ENCODE measurements at regions not wholly inside any gene's neighbourhood (a gene's known extent, or its start where the extent isn't known, plus 50 kb on each side); places are given as distances from the start of the nearest gene placed in this dataset.

DNA sequence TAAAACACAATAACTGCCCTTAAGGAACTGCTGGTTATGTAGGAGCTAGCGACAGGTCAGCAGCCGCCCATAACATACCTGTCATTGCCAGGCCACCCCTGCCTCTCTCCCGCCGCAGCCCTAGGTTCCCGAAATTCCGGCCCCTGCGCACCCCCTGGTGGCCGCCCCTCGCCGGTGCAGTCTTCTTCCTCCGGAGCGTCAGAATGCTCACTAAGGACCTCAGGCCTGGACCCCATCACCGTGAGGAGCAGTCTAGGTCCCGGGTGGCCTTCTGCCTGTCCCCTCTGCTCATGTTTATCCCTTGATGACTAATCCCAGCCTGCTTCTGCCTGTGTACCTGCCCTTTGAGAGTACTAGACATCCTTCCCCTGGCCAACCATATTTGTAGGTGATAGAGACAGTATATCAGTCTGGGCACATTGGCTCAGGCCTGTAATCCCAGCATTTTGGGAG, 115.7 kb upstream of the SLC1A4 start:
- WGBS, 3 donors: 1 to 3% (median 2%) methylated on average over 14 of the region's 14 CpGs
- Histone ChIP-seq H3K4me3 (no peak overlapping the region), H3K27me3 (no peaks in the 10 kb centered on the region), H3K4me1 (ENCODE audit: insufficient read depth) (peaks cover 1% of the 10 kb centered on the region), H3K9me3 (no peaks in the 10 kb centered on the region), H3K36me3 (no peaks in the 10 kb centered on the region), H3K27ac (no peak overlapping the region)
- intact Hi-C loops (cut with DNase I): loop anchor here in 3 of 4 donors (5.0 to 10.0 kb wide), 5 partner anchors 281 to 541 kb away; partner anchors contain the start of gene AFTPH (in 2 of the 3)
- TF ChIP-seq EP300 (IDR thresholded peaks at IDR 0.05) (no peak), POLR2A (IDR thresholded peaks at IDR 0.05) (peak; percentile 16)
- TF ChIP-seq, protein P1, sequence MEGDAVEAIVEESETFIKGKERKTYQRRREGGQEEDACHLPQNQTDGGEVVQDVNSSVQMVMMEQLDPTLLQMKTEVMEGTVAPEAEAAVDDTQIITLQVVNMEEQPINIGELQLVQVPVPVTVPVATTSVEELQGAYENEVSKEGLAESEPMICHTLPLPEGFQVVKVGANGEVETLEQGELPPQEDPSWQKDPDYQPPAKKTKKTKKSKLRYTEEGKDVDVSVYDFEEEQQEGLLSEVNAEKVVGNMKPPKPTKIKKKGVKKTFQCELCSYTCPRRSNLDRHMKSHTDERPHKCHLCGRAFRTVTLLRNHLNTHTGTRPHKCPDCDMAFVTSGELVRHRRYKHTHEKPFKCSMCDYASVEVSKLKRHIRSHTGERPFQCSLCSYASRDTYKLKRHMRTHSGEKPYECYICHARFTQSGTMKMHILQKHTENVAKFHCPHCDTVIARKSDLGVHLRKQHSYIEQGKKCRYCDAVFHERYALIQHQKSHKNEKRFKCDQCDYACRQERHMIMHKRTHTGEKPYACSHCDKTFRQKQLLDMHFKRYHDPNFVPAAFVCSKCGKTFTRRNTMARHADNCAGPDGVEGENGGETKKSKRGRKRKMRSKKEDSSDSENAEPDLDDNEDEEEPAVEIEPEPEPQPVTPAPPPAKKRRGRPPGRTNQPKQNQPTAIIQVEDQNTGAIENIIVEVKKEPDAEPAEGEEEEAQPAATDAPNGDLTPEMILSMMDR (IDR thresholded peaks at IDR 0.05): peak; percentile 90 to 93 (median 92)
- DNase-seq: peak; percentile 67 to 86 (median 81)

DNA sequence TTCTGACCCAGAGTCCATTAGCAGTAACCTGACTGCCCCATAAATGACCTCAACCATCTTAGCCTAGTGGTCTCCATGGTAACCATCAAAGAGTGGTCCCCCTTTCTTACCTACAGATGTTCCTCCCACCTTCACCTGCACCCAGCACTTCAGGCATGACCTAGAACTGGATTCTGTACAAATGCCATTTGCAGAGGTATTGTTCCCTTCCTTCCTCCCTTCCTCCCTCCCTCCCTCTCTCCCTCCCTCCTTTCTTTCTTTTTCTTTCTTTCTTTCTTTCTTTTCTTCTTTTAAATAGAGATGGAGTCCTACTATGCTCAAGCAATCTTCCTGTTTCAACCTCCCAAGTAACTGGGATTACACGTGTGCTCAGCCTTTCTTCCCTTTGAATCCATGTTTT, 114.6 kb upstream of the SLC1A4 start:
- intact Hi-C loops (cut with DNase I): loop anchor here in 3 of 4 donors (5.0 to 10.0 kb wide), 5 partner anchors 282 to 542 kb away; partner anchors contain the start of gene AFTPH (in 2 of the 3)
- no peak for DNase-seq
- 69 to 86% (median 83%) methylated on average over 1 of the region's 1 CpG for WGBS, 3 donors

DNA sequence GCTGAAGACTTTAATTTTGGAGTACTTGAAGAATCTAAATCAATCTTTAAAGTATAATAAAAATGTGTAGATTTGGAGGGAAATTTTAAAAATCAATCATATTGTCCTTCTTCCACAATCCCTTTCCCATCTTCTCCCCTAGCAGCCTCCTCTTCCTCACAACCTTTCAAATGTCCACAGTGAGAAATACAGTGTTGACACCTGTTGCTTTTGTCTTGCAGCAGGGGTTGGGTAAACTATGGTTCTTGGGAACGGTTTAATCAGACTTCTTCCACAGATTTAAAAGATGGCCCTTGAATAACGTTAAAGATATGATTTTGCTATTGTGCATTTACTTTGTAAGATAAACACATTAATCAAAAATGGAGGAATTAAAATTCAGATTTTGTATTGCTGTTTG, 113.8 kb upstream of the SLC1A4 start:
- Histone ChIP-seq H3K9me3 (no peaks in the 10 kb centered on the region), H3K4me1 (ENCODE audit: insufficient read depth) (peaks cover 1% of the 10 kb centered on the region), H3K27ac (no peak overlapping the region), H3K27me3 (no peaks in the 10 kb centered on the region), H3K4me3 (no peak overlapping the region), H3K36me3 (no peaks in the 10 kb centered on the region)
- DNase-seq: no peak
- TF ChIP-seq, protein P1 (IDR thresholded peaks at IDR 0.05): no peak
- no peak for TF ChIP-seq POLR2A (IDR thresholded peaks at IDR 0.05)
- TF ChIP-seq EP300 (IDR thresholded peaks at IDR 0.05): no peak
- WGBS, 3 donors: 57 to 71% (median 65%) methylated on average over 2 of the region's 2 CpGs
- intact Hi-C loops (cut with DNase I): loop anchor here in 1 of 4 donors (10.0 kb wide), 2 partner anchors 351 to 531 kb away; partner anchors contain the start of gene AFTPH

More for the DNA sequence above, 114.6 kb upstream of the SLC1A4 start:
- Histone ChIP-seq H3K9me3 (no peaks in the 10 kb centered on the region), H3K27ac (no peak overlapping the region), H3K4me3 (no peak overlapping the region), H3K36me3 (no peaks in the 10 kb centered on the region), H3K4me1 (ENCODE audit: insufficient read depth) (peaks cover 1% of the 10 kb centered on the region), H3K27me3 (no peaks in the 10 kb centered on the region)
- TF ChIP-seq POLR2A (IDR thresholded peaks at IDR 0.05) (no peak), EP300 (IDR thresholded peaks at IDR 0.05) (no peak)
- TF ChIP-seq, protein P1 (IDR thresholded peaks at IDR 0.05): no peak

DNA sequence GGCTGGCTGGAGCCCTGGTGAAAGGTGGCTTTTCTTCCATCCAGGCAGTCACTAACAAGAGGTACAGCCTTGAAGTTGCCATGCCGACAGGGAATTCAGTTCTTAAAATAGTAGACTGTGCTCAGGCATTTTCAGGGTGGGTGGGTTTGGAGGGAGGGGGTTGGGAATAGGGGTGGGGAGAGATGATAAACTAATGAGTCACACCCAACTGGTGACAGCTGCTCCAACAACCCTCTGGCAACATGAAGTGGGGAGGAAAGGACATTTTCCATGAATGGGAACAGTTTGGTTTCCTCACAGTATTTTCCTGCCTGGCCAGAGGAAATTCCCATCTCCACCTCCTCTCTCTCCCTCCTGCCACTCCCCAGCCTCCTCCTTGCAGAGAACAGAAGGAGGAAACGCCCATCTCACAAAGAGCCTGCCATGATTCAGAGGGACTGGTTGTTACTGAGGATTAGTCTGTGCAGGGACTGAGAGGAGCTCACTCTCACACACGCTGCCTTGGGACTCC, 113.0 kb upstream of the SLC1A4 start:
- intact Hi-C loops (cut with DNase I): loop anchor here in 1 of 4 donors (10.0 kb wide), 2 partner anchors 351 to 531 kb away; partner anchors contain the start of gene AFTPH
- H3K27ac ChIP-seq: no peak overlapping the region
- TF ChIP-seq POLR2A (IDR thresholded peaks at IDR 0.05) (no peak), EP300 (IDR thresholded peaks at IDR 0.05) (no peak)
- TF ChIP-seq, protein P1 (IDR thresholded peaks at IDR 0.05): no peak
- no peak for DNase-seq
- WGBS, 3 donors: 17 to 20% (median 19%) methylated on average over 3 of the region's 3 CpGs
- H3K4me3 ChIP-seq: no peak overlapping the region
- H3K9me3 ChIP-seq: no peaks in the 10 kb centered on the region
- H3K27me3 ChIP-seq: no peaks in the 10 kb centered on the region
- peaks cover 1% of the 10 kb centered on the region for H3K4me1 ChIP-seq (ENCODE audit: insufficient read depth)
- H3K36me3 ChIP-seq: no peaks in the 10 kb centered on the region
